GM18868 (cell line): ENCODE measurements at regions not wholly inside any gene's neighbourhood (a gene's known extent, or its start where the extent isn't known, plus 50 kb on each side); places are given as distances from the start of the nearest gene placed in this dataset.
"Not testable (repeated sequence)": the region's sequence is repeated elsewhere in the genome, so short reads cannot be mapped to it uniquely, and the experiment has no call there.

ENCODE experiments used
- ATAC-seq: cut with Tn5 transposase; IDR thresholded peaks from one replicate; pipeline ENCODE4 v1.9.1; 2021; ENCODE audit warnings: mild to moderate bottlenecking, moderate library complexity; ENCODE audit not compliant: unreplicated experiment

- no peak for ATAC-seq
Measured at GRCh38 chr2:121818546-121818945, 63.1 kb downstream of the TSN start.

- no peak for ATAC-seq
Measured at GRCh38 chr2:121819846-121820245, 64.4 kb downstream of the TSN start.

DNA sequence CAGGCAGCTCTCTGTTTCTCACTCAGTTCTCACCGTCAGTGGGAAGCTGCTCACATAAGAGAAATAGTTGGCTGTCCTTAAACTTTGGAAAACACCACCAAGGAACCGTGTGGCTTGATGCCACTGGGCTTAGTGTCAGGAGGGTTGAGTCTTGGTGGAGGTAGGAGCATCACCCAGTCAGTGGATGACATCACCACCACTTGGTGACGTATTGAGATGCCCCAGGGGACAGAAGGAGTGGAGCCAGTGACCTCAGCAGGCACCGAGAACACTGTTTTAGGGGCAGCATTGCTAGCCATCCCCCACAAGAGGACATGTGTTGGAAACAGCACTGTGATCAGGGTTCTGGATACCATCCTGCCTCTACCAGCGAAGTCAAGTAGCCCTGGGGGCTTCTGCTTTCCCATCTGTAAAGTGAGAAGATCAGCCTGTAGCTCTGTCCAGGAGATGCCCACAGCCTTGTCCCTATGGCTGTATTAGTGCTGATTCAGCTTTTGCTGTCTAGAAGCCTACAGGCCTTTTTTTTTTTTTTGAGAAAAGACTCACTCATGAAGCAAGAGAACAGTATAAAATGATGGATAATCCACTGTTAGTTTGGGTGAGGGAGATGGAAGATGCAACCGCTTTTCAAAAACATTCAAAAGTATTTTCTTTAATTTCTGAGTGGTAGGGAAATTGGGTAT is 66.2 kb downstream of the TSN start:
- no peak for ATAC-seq

DNA sequence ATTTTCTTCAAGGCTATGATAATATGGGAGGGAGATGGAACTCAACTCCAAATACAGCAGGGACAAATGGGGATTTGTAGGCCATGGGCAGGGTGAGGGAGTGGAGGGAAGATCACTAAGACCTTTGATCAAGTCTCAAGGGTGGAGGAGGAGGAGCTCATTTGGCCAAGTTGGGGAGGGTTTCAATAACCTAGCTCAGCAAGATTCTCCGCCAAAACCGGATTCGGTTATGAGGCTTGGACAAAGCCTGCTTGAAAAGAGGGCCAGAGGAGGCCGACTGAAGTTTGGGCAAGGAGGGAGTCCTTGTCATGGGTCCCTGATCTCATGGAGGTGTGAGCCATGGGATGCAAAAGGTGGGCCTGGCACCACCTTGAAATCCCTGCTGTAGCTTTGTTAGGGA is 68.8 kb downstream of the TSN start:
- no peak for ATAC-seq

DNA sequence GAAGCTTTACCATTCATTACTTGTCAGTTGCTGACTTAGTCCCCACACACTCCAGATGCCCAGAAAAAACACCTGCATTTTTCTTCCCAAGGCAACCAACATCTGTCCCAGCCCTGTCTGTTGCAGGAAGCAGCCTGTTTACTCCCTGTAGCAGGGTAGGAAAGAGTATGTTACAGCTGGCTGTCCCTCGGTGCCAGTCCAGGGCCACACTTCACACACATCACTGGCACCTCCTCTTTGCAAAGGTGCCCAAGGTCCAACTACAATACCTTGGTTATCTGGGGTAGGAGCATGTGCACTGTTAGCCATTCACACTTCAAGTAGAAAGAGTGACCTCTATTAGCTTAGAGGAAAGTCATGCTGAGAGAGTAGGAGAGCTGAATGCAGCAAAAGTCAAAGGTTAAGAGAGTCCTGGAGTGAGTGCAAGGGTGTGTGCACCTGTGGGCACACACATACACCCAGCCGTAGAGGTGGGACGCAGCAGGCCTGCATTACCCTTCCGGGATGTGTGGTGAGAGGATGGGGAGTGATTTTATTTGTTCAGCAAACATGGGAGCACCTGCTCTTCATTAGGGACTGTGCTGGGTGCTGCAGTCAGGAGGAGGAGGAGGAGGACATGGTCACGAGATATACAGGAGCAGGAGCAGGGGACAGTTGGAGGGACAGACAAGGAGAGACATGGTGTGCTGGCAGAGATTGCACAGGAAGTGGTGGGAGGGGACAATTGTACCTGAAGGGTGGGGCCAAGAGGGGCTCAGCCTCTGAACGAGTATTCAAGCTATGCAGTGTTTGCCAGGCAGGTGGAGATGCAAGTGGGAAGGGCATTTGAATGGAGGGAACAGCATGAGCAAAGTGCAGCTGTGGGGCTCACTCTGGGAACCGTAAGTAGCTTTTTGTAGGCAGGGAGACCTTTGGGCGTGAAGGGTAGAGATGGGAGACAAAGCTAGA is 69.8 kb downstream of the TSN start:
- no peak for ATAC-seq

- ATAC-seq = no peak
Measured at GRCh38 chr2:121826036-121826435, 70.6 kb downstream of the TSN start.

DNA sequence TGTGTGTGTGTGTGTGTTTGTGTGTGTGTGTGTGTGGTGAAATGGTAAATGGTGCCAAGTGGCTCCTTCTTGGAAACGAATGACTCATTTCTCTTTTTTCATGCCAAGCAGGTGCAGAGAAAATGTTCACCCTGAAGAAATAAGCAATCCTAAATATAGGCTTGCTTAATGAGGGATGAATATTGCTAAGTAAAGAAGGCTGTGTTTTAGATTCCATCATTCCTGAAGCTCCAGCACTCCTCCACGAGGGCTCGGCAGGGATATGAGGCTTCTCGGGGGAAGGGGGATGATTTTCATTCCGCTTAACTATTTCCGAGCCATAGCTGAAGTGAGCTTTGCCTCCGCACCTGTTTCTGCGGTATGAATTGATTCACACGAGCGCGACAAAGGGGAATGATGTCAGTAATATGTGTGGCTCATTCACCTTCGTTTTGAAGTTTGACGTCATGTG is 72.9 kb downstream of the TSN start:
- no peak for ATAC-seq

- ATAC-seq = no peak
Measured at GRCh38 chr2:121830809-121831208, 75.4 kb downstream of the TSN start.

DNA sequence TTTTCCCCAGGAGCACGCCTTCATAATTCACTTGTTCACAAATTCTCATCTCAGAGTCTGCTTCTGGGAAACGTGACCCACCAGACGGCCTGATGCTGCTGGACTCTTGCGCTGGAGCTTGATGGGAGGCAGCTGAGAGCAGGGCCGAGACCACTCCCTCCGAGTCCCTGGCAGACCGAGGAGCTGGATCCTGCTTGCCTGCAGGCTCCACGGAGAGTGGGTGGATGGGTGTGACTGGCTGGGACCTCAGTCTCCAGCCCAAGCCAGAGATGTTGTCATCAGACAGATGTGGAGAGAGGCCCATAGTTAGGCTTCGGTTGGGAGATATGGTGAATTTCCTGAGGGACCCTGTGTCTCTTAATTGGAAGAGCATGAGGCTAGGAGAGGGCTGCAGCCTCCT is 76.4 kb downstream of the TSN start:
- ATAC-seq = no peak

GRCh38 chr2:121832412-121833357 is 77.2 kb downstream of the TSN start:
- peak; percentile 45 for ATAC-seq

DNA sequence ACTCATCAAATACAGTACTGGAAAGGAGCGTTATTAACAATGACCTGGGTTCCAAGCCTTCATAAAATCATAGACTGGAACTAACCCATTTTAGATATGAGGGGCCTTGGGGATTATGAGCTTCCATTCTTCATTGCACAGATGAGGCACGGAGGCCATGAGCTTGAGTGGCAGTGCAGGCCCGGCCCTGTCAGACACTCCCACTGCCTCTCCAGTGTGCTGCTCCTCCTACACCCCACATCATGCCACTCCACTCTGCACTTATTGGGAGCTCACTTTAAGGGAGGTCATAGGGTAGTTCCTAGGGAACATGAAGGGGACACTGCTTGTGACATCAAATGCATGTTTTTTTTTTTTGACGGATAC is 77.9 kb downstream of the TSN start:
- peak; percentile 61 for ATAC-seq

DNA sequence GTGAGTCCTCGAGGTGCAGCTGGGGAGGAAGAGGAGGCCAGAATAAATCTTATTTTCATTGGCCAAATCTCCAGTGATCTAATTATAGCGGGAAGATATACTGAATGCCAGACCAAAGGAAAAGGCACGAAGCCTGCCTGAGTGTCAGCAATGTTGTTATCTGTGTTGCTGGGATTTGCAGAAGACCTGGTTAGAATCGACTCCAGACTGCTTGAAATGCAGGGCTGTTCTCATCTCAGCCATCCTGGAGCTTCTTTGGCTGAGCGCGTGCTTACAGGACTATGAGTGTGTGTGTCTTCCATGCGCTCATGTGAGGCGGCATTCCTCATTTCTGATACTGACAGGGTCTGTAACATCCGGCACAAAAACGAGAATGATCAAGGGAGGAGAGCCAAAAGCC is 81.2 kb downstream of the TSN start:
- no peak for ATAC-seq

DNA sequence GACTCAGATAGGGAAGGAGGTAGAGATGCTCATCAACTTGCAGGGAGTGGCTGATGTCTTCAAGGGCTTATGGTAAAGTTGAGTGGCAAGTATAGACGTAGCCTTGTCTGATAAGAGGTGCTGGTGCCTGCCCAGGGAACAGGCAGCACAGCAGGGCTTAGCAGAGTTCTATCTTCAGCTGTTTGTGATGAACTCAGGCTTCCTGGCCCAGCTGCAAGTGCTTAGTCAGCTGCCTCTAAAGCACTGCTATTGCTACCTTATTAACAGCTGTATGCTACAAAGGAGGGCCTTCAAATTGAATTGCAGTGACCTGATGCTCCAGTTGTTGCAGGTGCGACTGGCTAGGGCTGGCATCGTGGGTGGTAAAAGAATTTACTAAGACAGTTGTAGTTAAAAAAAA is 82.1 kb downstream of the TSN start:
- ATAC-seq = no peak

DNA sequence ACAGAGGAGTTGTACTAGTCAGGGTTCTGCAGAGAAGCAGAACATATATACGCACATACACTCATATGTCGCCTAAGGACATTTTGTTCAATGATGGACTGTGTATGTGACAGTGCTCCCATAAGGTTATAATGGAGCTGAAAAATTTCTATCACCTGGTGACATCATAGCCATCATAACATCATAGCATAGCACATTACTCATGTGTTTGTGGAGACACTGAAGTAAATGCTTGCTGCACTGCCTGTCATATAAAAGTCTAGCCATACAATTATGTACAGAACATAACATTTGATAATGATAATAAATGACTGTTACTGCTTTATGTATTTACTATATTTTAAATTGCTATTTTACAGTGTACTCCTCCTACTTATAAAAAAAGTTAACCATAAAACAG is 83.1 kb downstream of the TSN start:
- ATAC-seq = no peak

- no peak for ATAC-seq
Measured at GRCh38 chr2:121839584-121839983, 84.1 kb downstream of the TSN start.

GRCh38 chr2:121849236-121849635 is 93.8 kb downstream of the TSN start:
- no peak for ATAC-seq

DNA sequence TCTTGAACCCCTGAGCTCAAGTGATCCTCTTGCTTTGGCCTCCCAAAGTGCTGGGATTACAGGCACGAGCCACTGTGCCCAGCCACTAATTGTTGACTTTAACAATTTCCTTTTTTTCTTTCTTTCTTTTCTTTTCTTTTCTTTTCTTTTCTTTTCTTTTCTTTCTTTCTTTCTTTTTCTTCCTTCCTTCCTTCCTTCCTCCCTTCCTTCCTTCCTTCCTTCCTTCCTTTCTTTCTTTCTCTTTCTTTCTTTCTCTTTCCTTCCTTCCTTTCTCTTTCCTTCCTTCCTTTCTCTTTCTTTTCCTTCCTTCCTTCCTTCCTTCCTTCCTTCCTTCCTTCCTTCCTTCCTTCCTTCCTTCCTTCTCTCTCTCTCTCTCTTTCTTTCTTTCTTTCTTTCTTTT is 97.7 kb downstream of the TSN start:
- not testable (repeated sequence) for ATAC-seq

- no peak for ATAC-seq
Measured at GRCh38 chr2:121855510-121855909, 100.1 kb downstream of the TSN start.

DNA sequence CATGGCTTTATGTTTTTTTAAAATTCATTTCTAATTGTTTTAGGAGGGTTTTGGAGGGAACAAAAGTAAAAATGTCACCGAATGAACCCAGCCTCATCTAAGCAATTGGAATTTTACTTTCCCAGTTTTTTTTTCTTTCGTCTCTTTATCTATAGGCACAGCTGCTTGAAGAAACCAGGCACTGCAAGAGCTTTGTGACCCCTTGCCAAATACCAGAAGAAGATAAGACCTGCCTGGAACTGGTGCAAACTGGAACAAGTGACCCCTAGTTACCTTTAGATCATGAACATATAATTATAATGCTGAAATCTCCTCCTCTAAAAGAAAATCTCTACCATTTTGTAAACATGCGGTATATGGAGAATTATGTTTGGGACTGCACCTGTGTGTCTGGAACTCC is 100.9 kb downstream of the TSN start:
- no peak for ATAC-seq

DNA sequence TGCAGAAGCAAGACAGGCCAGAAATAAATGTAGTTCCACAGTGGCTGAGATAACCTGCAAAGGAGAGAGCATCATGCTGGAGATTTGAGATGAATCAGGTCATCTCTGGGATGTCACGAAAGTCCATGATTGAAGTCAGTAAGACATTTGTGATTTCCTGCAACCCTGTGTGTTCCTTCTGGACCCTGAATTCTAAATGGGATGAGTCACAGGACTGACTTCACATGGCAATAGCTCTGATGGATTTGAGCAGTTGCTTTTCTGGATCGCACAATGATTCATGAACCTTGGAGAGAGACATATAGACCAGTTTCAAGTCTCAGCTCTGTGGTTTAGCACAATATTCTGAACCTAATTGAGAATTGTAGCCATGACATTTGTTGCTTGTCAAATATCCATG is 102.9 kb downstream of the TSN start:
- ATAC-seq = no peak

GRCh38 chr2:121858847-121859246 is 103.4 kb downstream of the TSN start:
- no peak for ATAC-seq
